ENCODE measurements at regions not wholly inside any gene's neighbourhood (a gene's known extent, or its start where the extent isn't known, plus 50 kb on each side); places are given as distances from the start of the nearest gene placed in this dataset.

DNA sequence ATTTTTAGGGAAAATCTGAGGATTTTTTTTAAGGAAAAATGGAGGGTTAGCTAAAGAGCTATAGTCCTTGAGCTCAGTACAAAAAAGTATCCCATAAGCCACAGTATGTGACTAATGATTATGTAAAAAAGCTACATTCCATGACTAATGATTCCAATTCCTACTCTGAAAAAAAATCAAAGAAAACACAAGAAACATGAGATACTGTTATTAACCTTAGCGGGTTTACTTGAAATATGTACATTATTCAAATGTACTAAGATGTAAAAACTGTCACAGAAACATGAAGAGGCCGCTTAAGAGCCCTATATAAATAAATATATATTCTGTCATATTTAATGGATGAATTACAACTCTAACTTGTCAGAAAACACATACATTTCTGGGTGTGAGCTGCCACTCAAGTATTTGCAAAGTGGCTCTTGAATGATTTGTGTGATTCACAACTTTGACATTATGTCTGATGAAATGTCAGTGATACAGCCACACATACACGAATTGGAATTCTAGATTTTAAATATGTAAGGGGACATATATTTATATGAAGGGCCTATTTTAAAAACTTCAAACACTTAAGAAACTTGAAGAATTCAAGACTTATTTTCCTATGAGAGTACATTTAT is 518.7 kb upstream of the SUCLG2 start:
- Mint-ChIP-seq H3K27ac (no peak overlapping the region), H3K36me3 (ENCODE audit: low read depth) (peaks cover 10% of the 10 kb centered on the region), H3K27me3 (ENCODE audit: low read depth) (no peaks in the 10 kb centered on the region), H3K9me3 (peaks cover 45% of the 10 kb centered on the region), H3K4me1 (no peaks in the 10 kb centered on the region), H3K4me3 (no peak overlapping the region)
- TF ChIP-seq, protein P1, sequence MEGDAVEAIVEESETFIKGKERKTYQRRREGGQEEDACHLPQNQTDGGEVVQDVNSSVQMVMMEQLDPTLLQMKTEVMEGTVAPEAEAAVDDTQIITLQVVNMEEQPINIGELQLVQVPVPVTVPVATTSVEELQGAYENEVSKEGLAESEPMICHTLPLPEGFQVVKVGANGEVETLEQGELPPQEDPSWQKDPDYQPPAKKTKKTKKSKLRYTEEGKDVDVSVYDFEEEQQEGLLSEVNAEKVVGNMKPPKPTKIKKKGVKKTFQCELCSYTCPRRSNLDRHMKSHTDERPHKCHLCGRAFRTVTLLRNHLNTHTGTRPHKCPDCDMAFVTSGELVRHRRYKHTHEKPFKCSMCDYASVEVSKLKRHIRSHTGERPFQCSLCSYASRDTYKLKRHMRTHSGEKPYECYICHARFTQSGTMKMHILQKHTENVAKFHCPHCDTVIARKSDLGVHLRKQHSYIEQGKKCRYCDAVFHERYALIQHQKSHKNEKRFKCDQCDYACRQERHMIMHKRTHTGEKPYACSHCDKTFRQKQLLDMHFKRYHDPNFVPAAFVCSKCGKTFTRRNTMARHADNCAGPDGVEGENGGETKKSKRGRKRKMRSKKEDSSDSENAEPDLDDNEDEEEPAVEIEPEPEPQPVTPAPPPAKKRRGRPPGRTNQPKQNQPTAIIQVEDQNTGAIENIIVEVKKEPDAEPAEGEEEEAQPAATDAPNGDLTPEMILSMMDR (IDR thresholded peaks at IDR 0.05; ENCODE audit: unreplicated experiment in 3 of 3): no peak

DNA sequence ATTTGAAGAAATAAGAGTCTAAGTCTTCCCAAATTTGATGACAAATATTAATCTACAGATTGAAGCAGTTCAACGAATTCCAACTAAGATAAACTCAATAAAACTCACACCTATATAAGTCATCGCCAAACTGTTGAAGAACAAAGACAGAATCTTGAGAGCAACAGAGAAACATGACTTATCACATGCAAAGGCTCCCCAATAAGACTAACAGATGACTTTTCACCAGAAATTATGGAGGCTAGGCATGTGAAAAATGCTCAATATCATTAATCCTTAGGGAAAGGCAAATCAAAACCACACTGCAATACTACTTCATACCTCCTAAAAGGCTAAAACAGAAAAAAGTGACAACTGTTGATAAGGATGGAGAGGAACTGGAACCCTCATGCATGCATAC is 517.6 kb upstream of the SUCLG2 start:
- Mint-ChIP-seq H3K4me3 (no peak overlapping the region), H3K27ac (no peak overlapping the region), H3K4me1 (no peaks in the 10 kb centered on the region), H3K27me3 (ENCODE audit: low read depth) (no peaks in the 10 kb centered on the region), H3K36me3 (ENCODE audit: low read depth) (peaks cover 10% of the 10 kb centered on the region), H3K9me3 (peaks cover 45% of the 10 kb centered on the region)
- TF ChIP-seq, protein P1 (IDR thresholded peaks at IDR 0.05; ENCODE audit: unreplicated experiment in 3 of 3): no peak

DNA sequence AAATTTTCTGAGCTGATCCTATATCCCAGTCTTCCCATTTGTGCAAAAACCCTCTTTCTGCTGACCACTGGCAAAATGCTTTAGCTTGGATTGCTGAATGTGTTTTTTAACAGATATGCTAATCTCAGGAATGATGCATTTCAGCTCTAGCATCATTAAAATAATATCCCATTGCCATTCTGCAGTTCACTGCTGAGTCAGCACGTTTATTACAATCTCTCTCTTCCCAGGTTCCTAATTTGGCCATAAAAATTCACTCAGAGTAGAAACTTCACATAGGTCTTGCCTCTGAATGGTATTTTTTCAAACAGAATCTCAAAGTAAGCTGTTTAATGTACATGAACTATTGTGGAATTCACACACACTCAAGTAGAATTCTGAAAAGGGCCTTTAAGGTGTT is 509.6 kb upstream of the SUCLG2 start:
- TF ChIP-seq, protein P1 (IDR thresholded peaks at IDR 0.05; ENCODE audit: unreplicated experiment in 3 of 3): no peak
- no peaks in the 10 kb centered on the region for H3K27me3 Mint-ChIP-seq (ENCODE audit: low read depth)
- no peak overlapping the region for H3K27ac Mint-ChIP-seq
- H3K9me3 Mint-ChIP-seq: no peaks in the 10 kb centered on the region
- H3K36me3 Mint-ChIP-seq (ENCODE audit: low read depth): no peaks in the 10 kb centered on the region
- no peak overlapping the region for H3K4me3 Mint-ChIP-seq
- H3K4me1 Mint-ChIP-seq: no peaks in the 10 kb centered on the region

DNA sequence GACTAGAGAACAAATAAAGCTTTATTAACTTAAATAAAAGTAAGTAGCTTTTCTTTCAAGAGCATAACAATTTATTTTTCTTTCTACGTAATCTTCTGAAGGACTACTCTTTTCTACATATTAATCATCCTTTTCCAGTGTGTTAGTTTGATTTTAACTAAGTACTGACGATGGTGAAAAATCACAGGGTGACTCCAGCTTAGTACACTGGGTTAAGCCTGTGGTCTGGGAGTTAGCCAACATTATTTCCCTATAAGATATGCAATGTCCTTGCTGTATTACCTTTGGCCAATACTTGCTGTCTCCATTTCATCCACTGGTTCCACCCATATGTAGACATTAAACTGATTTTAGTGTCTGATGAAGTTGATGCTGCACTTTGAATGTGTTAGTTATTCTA is 508.6 kb upstream of the SUCLG2 start:
- Mint-ChIP-seq H3K27ac (no peak overlapping the region), H3K9me3 (no peaks in the 10 kb centered on the region), H3K27me3 (ENCODE audit: low read depth) (no peaks in the 10 kb centered on the region), H3K4me1 (no peaks in the 10 kb centered on the region), H3K4me3 (no peak overlapping the region), H3K36me3 (ENCODE audit: low read depth) (no peaks in the 10 kb centered on the region)
- TF ChIP-seq, protein P1 (IDR thresholded peaks at IDR 0.05; ENCODE audit: unreplicated experiment in 3 of 3): no peak

DNA sequence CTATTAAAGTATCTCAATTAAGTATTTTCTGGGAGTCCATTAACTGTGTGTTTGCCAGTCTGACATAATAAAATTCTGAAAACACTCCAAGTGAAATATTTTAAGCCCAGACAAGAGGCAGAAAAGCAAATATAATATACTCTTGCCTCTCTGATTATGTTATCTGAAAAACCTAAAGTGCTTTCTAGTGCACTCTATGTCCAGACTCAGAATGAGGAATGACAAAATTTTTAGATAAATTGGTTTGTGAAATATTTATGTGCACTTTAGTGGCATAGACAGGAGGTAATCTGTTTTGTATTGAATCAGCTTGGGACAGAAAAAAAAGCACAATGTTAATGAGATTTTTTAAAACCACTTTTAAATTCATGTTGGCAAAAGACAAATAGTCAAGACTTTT is 508.2 kb upstream of the SUCLG2 start:
- H3K27ac Mint-ChIP-seq: no peak overlapping the region
- H3K4me3 Mint-ChIP-seq: no peak overlapping the region
- H3K9me3 Mint-ChIP-seq: no peaks in the 10 kb centered on the region
- no peaks in the 10 kb centered on the region for H3K27me3 Mint-ChIP-seq (ENCODE audit: low read depth)
- no peaks in the 10 kb centered on the region for H3K36me3 Mint-ChIP-seq (ENCODE audit: low read depth)
- no peaks in the 10 kb centered on the region for H3K4me1 Mint-ChIP-seq
- TF ChIP-seq, protein P1 (IDR thresholded peaks at IDR 0.05; ENCODE audit: unreplicated experiment in 3 of 3): no peak

DNA sequence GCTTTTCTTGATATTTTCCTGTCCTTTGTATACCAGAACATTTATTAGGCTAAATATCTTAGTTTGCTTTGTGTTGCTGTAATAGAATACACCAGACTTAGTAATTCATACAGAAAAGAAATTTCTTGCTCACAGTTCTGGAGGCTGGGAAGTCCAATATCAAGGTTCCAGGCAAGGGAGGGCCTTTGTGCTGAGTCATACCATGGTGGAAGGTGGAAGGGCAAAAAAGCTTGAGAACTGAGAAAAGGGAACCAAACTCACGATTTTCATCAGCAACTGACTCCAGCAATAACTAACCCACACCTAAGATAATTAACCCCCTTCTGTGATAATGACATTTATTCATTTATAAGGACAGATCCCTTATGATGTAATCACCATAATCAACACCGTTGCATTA is 496.9 kb upstream of the SUCLG2 start:
- Mint-ChIP-seq H3K36me3 (ENCODE audit: low read depth) (no peaks in the 10 kb centered on the region), H3K4me1 (no peaks in the 10 kb centered on the region), H3K4me3 (no peak overlapping the region)

More for the DNA sequence above, 496.9 kb upstream of the SUCLG2 start:
- no peaks in the 10 kb centered on the region for H3K9me3 Mint-ChIP-seq
- no peak overlapping the region for H3K27ac Mint-ChIP-seq
- TF ChIP-seq, protein P1 (IDR thresholded peaks at IDR 0.05; ENCODE audit: unreplicated experiment in 3 of 3): no peak
- H3K27me3 Mint-ChIP-seq (ENCODE audit: low read depth): no peaks in the 10 kb centered on the region
